Lung (tissue), 11 donors: ENCODE measurements at regions not wholly inside any gene's neighbourhood (a gene's known extent, or its start where the extent isn't known, plus 50 kb on each side); places are given as distances from the start of the nearest gene placed in this dataset.
A peak's percentile ranks its signal among the peaks of the same experiment; 100 is the strongest.

ENCODE experiments used
- ATAC-seq: fragments of 200-7000 bp; cut with Tn5 transposase; one replicate; pipeline ENCODE4 v1.9.1; 2020; ENCODE audit warnings: moderate number of reproducible peaks; ENCODE audit not compliant: insufficient read depth, low FRiP score
- DNase-seq, 3 donors: peaks; one replicate each; pipeline ENCODE4 v3.0.0-alpha.2; 2013 to 2017
- H3K27ac ChIP-seq, 2 donors: one replicate each; pipeline ENCODE4 v1.5.1; 2013; ENCODE audit warnings: mild to moderate bottlenecking in 2 of 2, moderate library complexity in 2 of 2, control low read depth in 1 of 2, inconsistent platforms in 1 of 2, low read depth in 1 of 2, low read length in 1 of 2
- H3K27me3 ChIP-seq, 3 donors: one replicate each; pipeline ENCODE4 v1.5.1; 2013; ENCODE audit warnings: low read length in 2 of 3; ENCODE audit not compliant: control insufficient read depth in 3 of 3, insufficient read depth in 3 of 3
- H3K36me3 ChIP-seq, 4 donors: one replicate each; pipeline ENCODE4 v1.5.1; 2013; ENCODE audit warnings: low read length in 4 of 4, mild to moderate bottlenecking in 1 of 4, moderate library complexity in 1 of 4; ENCODE audit not compliant: control insufficient read depth in 4 of 4, insufficient read depth in 4 of 4
- H3K4me1 ChIP-seq, 5 donors: one replicate each; pipeline ENCODE4 v1.5.1; 2013; ENCODE audit warnings: low read length in 5 of 5, mild to moderate bottlenecking in 2 of 5, moderate library complexity in 1 of 5; ENCODE audit not compliant: control insufficient read depth in 5 of 5, insufficient read depth in 5 of 5
- H3K4me3 ChIP-seq: one replicate; pipeline ENCODE4 v1.5.1; 2013; ENCODE audit warnings: mild to moderate bottlenecking, control low read depth, moderate library complexity
- H3K9ac ChIP-seq, 2 donors: one replicate each; pipeline ENCODE4 v1.5.1; 2013; ENCODE audit warnings: low read length in 2 of 2, control low read depth in 1 of 2; ENCODE audit not compliant: insufficient read depth in 1 of 2
- H3K9me3 ChIP-seq, 4 donors: one replicate each; pipeline ENCODE4 v1.5.1; 2013; ENCODE audit warnings: low read length in 3 of 4, mild to moderate bottlenecking in 1 of 4, moderate library complexity in 1 of 4; ENCODE audit not compliant: control insufficient read depth in 4 of 4, insufficient read depth in 3 of 4
- WGBS, 2 donors: extraction: QIAGEN DNeasy Blood & Tissue Kit; methylation state at CpG; one replicate each; pipeline ENCODE4 v1.1.7; 2013; 5-methylcytosine and 5-hydroxymethylcytosine counted together
- TF ChIP-seq, protein P1 (sequence below): IDR thresholded peaks from 2 replicates; pipeline ENCODE4 v1.5.1; 2012; ENCODE audit warnings: mild to moderate bottlenecking; ENCODE audit errors: control extremely low read depth, extremely low read depth
- donor health status: control.
- donor health status: control.
- donor health status: Bipolar disorder and iron deficiency.
- donor health status: healthy.
- donor health status: DM: yes; HTN: yes; CAD: no.

DNA sequence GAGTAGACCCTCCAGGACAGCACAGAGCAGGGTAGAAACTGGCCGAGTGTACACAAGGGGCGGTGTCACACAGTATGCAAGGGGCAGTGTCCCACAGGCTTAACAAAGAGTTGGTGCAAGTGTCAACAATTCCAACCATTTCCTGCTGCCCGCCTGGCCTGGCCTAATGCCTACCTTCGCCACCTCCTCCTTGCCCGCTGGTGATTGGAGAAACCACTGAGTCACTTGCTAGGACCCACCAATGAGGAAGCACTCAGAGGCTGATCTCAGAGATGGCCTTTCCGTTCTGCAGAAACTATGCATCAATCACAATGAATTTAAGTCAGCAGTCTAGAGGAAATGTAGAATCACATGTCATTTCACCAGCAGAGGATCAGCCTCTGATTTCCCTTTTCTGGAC, 263.3 kb upstream of the PKDCC start:
- DNase-seq = no peak
- H3K27ac ChIP-seq = no peak overlapping the region
- peaks cover 0 to 6% (median 0%) of the 10 kb centered on the region in 5 donors for H3K4me1 ChIP-seq
- H3K4me3 ChIP-seq = no peak overlapping the region
- H3K9ac ChIP-seq = no peak overlapping the region
- peaks cover 0 to 2% (median 0%) of the 10 kb centered on the region in 3 donors for H3K27me3 ChIP-seq
- TF ChIP-seq, protein P1, sequence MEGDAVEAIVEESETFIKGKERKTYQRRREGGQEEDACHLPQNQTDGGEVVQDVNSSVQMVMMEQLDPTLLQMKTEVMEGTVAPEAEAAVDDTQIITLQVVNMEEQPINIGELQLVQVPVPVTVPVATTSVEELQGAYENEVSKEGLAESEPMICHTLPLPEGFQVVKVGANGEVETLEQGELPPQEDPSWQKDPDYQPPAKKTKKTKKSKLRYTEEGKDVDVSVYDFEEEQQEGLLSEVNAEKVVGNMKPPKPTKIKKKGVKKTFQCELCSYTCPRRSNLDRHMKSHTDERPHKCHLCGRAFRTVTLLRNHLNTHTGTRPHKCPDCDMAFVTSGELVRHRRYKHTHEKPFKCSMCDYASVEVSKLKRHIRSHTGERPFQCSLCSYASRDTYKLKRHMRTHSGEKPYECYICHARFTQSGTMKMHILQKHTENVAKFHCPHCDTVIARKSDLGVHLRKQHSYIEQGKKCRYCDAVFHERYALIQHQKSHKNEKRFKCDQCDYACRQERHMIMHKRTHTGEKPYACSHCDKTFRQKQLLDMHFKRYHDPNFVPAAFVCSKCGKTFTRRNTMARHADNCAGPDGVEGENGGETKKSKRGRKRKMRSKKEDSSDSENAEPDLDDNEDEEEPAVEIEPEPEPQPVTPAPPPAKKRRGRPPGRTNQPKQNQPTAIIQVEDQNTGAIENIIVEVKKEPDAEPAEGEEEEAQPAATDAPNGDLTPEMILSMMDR = no peak
- no peak for ATAC-seq
- H3K9me3 ChIP-seq = peaks cover 0 to 2% (median 0%) of the 10 kb centered on the region in 4 donors
- 69 to 76% methylated on average over 6 of the region's 6 CpGs for WGBS, 2 donors
- no peaks in the 10 kb centered on the region for H3K36me3 ChIP-seq

DNA sequence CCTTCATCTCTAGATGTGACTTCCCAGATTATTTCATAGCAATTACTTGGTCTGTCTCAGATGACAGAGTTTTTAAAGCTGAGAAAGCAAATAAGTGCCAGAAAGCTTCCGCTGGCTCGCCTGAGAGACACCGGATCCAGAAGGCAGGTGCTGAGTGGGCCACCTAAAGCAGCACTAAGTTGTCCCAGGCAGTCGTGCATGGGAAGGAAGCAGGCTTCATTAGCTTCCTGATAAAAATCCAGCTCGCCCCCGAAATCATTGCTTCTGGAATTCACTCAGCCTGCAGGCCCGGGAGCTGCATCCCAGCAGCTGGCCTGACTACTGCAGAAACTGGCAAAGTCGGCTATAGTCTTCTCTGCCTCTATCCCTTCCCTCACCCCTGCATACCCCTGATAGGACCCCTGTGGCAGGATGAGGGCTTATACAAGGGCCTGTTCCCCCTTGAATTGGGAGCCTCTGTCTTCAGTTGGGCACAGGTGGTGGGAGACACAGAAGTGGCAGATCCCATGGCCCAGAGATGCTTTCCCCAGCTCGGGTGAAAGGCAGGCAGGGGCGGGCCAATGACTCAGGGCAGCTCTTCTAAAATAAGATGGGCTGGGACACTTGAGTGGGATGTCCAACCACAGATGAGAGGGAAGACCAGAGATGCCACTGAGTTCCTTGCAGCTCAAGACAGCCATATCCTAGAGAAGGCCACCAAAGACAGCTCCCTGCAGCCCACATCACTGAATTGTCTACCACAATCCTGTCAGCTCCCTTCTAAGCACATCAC, 262.4 kb upstream of the PKDCC start:
- DNase-seq = no peak
- no peak overlapping the region for H3K4me3 ChIP-seq
- H3K27me3 ChIP-seq = peaks cover 0 to 2% (median 0%) of the 10 kb centered on the region in 3 donors
- WGBS, 2 donors = 72 to 82% methylated on average over 10 of the region's 10 CpGs
- no peak overlapping the region for H3K27ac ChIP-seq
- H3K9me3 ChIP-seq = peaks cover 0 to 2% (median 0%) of the 10 kb centered on the region in 4 donors
- H3K4me1 ChIP-seq = no peaks in the 10 kb centered on the region
- TF ChIP-seq, protein P1 = no peak
- no peaks in the 10 kb centered on the region for H3K36me3 ChIP-seq
- H3K9ac ChIP-seq = no peak overlapping the region
- no peak for ATAC-seq

DNA sequence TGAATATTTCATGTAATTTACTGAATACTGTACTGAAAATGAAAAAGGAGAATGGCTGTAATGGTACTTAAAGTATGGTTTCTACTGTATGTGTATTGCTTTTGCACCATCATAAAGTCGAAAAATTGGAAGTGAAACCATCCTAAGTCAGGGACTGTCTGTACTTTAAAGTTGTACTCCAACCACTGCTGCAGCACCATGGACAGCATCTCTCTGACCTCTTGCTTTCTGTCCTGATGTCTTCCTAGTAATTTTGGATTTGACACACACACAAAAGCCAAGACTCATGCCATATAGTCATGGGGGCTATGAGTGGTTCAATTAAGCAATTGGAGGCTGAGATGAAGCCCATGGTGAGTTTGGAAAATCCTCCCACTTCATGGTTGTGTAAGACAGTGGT, 256.3 kb upstream of the PKDCC start:
- 55 to 73% methylated on average over 1 of the region's 1 CpG for WGBS, 2 donors
- no peaks in the 10 kb centered on the region for H3K9me3 ChIP-seq
- H3K27me3 ChIP-seq = no peaks in the 10 kb centered on the region
- H3K9ac ChIP-seq = no peak overlapping the region
- no peak overlapping the region for H3K4me3 ChIP-seq
- TF ChIP-seq, protein P1 = no peak
- DNase-seq (peak; percentile 65 to 82 (median 66)), ATAC-seq (no peak)
- no peaks in the 10 kb centered on the region for H3K36me3 ChIP-seq
- H3K27ac ChIP-seq = no peak overlapping the region
- no peaks in the 10 kb centered on the region for H3K4me1 ChIP-seq
